K562 (cell line): ENCODE measurements at regions not wholly inside any gene's neighbourhood (a gene's known extent, or its start where the extent isn't known, plus 50 kb on each side); places are given as distances from the start of the nearest gene placed in this dataset.

Experiments used
- ATAC-seq: fragments of 200-7000 bp; cut with Tn5 transposase; 3 replicates; pipeline ENCODE4 v1.9.1; 2020; ENCODE audit warnings: moderate library complexity
- BruUV-seq: library from RNA; stranded (reverse); fragments of 400-500 nt; replicated peaks from 2 replicates; lab custom pipeline; 2021; lab: Mats Ljungman, UMichigan
- CTCF ChIA-PET: fragments of 300-600 bp; formaldehyde crosslinking; extraction: SDS; loops from one replicate; lab custom pipeline; 2021; ENCODE audit warnings: low intra/inter-chr PET ratio; lab: Yijun Ruan, JAX
- POLR2A ChIA-PET: fragments of 300-600, 350-650 bp; sonication (Branson Sonifier 250); formaldehyde crosslinking; extraction: SDS; loops from one replicate; lab custom pipeline; 2021; ENCODE audit warnings: antibody characterized with exemption, inconsistent platforms; lab: Yijun Ruan, JAX
- DNase-seq, 4 experiments: peaks; one replicate each; pipeline versions ENCODE4 v3.0.0 to v3.0.0-alpha.2; 2011 to 2018; ENCODE audit warnings: low spot score in 3 of 4, mixed read lengths in 3 of 4; ENCODE audit errors: extremely low read depth in 1 of 4
- FAIRE-seq: peaks from 2 replicates; lab custom pipeline; 2011; peaks lifted over from hg19 to GRCh38; lab: Jason Lieb, UNC
- H2AFZ ChIP-seq: 2 replicates; pipeline ENCODE4 v1.6.0; 2011; ENCODE audit warnings: low read depth, low read length, control low read depth, inconsistent platforms
- H3K27ac ChIP-seq: fragments of 200-600 bp; 3 replicates; pipeline ENCODE4 v1.8.0; 2011; ENCODE audit warnings: low read depth, mild to moderate bottlenecking, control low read depth, inconsistent platforms, low read length, moderate library complexity, mixed read lengths; ENCODE audit errors: extremely low read depth
- H3K27me3 ChIP-seq, 2 experiments: fragments of 300-600 bp in 1 of 2; 2 replicates in 1 of 2; 3 replicates in 1 of 2; pipeline versions ENCODE4 v1.6.0 to v1.8.0; 2011; ENCODE audit warnings: inconsistent platforms in 2 of 2, low read length in 2 of 2, mild to moderate bottlenecking in 1 of 2, mixed read lengths in 1 of 2, moderate library complexity in 1 of 2; ENCODE audit not compliant: control insufficient read depth in 2 of 2, insufficient read depth in 2 of 2
- H3K36me3 ChIP-seq: fragments of 300-600 bp; 3 replicates; pipeline ENCODE4 v1.8.0; 2011; ENCODE audit warnings: mild to moderate bottlenecking, low read length, inconsistent platforms; ENCODE audit not compliant: control insufficient read depth, insufficient read depth
- H3K4me1 ChIP-seq, 2 experiments: fragments of 200-600 bp in 1 of 2; replicated peaks in 1 of 2; 2 replicates in 1 of 2; 3 replicates in 1 of 2; pipeline versions ENCODE4 v1.5.1 to v1.8.0; 2011; ENCODE audit warnings: inconsistent platforms in 2 of 2, low read length in 2 of 2, mild to moderate bottlenecking in 1 of 2, mixed read lengths in 1 of 2, moderate library complexity in 1 of 2; ENCODE audit not compliant: control insufficient read depth in 2 of 2, insufficient read depth in 2 of 2
- H3K4me2 ChIP-seq: 2 replicates; pipeline ENCODE4 v1.6.1; 2011; ENCODE audit warnings: low read length, control low read depth, inconsistent platforms, mixed read lengths; ENCODE audit not compliant: insufficient read depth
- H3K4me3 ChIP-seq: fragments of 200-600 bp; sonication (generic), shearing (Covaris generic); 2 replicates; pipeline ENCODE4 v1.5.1; 2016; ENCODE audit warnings: control low read depth, inconsistent platforms
- H3K79me2 ChIP-seq: fragments of 200-600 bp; 3 replicates; pipeline ENCODE4 v1.8.0; 2011; ENCODE audit warnings: low read length, inconsistent platforms; ENCODE audit not compliant: control insufficient read depth, insufficient read depth
- H3K9ac ChIP-seq, 2 experiments: 2 replicates each; pipeline versions ENCODE4 v1.6.0 to v1.6.1; 2011; ENCODE audit warnings: low read depth in 2 of 2, low read length in 2 of 2, control low read depth in 1 of 2, inconsistent platforms in 1 of 2, mild to moderate bottlenecking in 1 of 2, mixed read lengths in 1 of 2; ENCODE audit not compliant: insufficient read depth in 1 of 2
- H3K9me1 ChIP-seq: one replicate; pipeline ENCODE4 v1.6.0; 2011; ENCODE audit warnings: inconsistent platforms, mild to moderate bottlenecking, low read length, moderate library complexity; ENCODE audit not compliant: control insufficient read depth, insufficient read depth
- H3K9me3 ChIP-seq: replicated peaks from 2 replicates; pipeline ENCODE4 v1.5.1; 2011; ENCODE audit warnings: low read depth, low read length, inconsistent platforms; ENCODE audit not compliant: control insufficient read depth, insufficient read depth
- H4K20me1 ChIP-seq: replicated peaks from 2 replicates; pipeline ENCODE4 v1.6.1; 2011; ENCODE audit warnings: low read length, inconsistent platforms, mixed read lengths; ENCODE audit not compliant: control insufficient read depth, insufficient read depth
- BMI1 ChIP-seq: fragments of 150-350 bp; IDR thresholded peaks from 2 replicates; pipeline ENCODE4 v1.6.1; 2014; ENCODE audit warnings: low read length
- CBFA2T2 ChIP-seq: fragments of 450-650 bp; conservative IDR thresholded peaks from 2 replicates; pipeline ENCODE4 v1.6.1; 2017; ENCODE audit warnings: mild to moderate bottlenecking
- ID3 ChIP-seq, 2 experiments: fragments of 250-450 bp in 1 of 2; fragments of 450-650 bp in 1 of 2; sonication (Bioruptor Pico) in 1 of 2; IDR thresholded peaks; 2 replicates each; pipeline versions ENCODE4 v1.6.1 to v1.8.0; 2016 to 2021; ENCODE audit warnings: mild to moderate bottlenecking in 2 of 2, moderate library complexity in 2 of 2, missing compliant biosample characterization in 1 of 2, missing genetic modification characterization in 1 of 2
- KAT8 ChIP-seq: fragments of 450-650 bp; IDR thresholded peaks from 2 replicates; pipeline ENCODE4 v1.6.1; 2016; ENCODE audit warnings: low read depth, mild to moderate bottlenecking
- KDM2B ChIP-seq: fragments of 250-450 bp; sonication (Bioruptor Pico); IDR thresholded peaks from 2 replicates; pipeline ENCODE4 v1.8.0; 2021; ENCODE audit warnings: mild to moderate bottlenecking, moderate library complexity
- MCM7 ChIP-seq, 2 experiments: fragments of 450-650 bp; IDR thresholded peaks; 2 replicates each; pipeline ENCODE4 v1.6.1; 2016 to 2018
- PHF21A ChIP-seq: fragments of 450-650 bp; IDR thresholded peaks from 2 replicates; pipeline ENCODE4 v1.6.1; 2017; ENCODE audit warnings: low read depth, borderline replicate concordance
- RB1 ChIP-seq: fragments of 450-650 bp; IDR thresholded peaks from 2 replicates; pipeline ENCODE4 v1.6.1; 2017; ENCODE audit warnings: low read depth, mild to moderate bottlenecking
- ZNF23 ChIP-seq: fragments of 250-450 bp; sonication (Bioruptor Pico); IDR thresholded peaks from 2 replicates; pipeline ENCODE4 v1.4.0; 2020; ENCODE audit warnings: mild to moderate bottlenecking
- ZNF79 ChIP-seq: fragments of 250-450 bp; sonication (Bioruptor Pico); IDR thresholded peaks from 2 replicates; pipeline ENCODE4 v1.4.0; 2020; ENCODE audit warnings: low read depth, mild to moderate bottlenecking, moderate library complexity
- WGBS: fragments of 100-300 bp; shearing (Covaris generic); methylation state at CpG from one replicate; pipeline ENCODE4 v1.1.6; 2016; ENCODE audit warnings: low coverage, mixed read lengths; ENCODE audit not compliant: insufficient coverage; ENCODE audit errors: missing lambda C conversion rate; 5-methylcytosine and 5-hydroxymethylcytosine counted together
- in situ Hi-C: fragments of 300-500 bp; cut with MboI; formaldehyde crosslinking; loops from 4 replicates; pipeline ENCODE4 v1.15.0; 2018; ENCODE audit warnings: inconsistent platforms, mixed read lengths
- intact Hi-C: fragments of 100-400 bp; cut with micrococcal nuclease; formaldehyde crosslinking; loops from 2 replicates; pipeline ENCODE4 v1.14.2; 2022
- TF ChIP-seq, protein P1 (sequence below), 3 experiments: IDR thresholded peaks in 2 of 3; conservative IDR thresholded peaks in 1 of 3; 2 replicates each; pipeline ENCODE4 v1.5.1; 2011 to 2012; ENCODE audit warnings: low read length in 3 of 3, mild to moderate bottlenecking in 3 of 3, control low read depth in 2 of 3, improper control_type of control experiment in 1 of 3, inconsistent platforms in 1 of 3, low read depth in 1 of 3, mixed read lengths in 1 of 3, moderate library complexity in 1 of 3; ENCODE audit not compliant: insufficient read depth in 2 of 3

DNA sequence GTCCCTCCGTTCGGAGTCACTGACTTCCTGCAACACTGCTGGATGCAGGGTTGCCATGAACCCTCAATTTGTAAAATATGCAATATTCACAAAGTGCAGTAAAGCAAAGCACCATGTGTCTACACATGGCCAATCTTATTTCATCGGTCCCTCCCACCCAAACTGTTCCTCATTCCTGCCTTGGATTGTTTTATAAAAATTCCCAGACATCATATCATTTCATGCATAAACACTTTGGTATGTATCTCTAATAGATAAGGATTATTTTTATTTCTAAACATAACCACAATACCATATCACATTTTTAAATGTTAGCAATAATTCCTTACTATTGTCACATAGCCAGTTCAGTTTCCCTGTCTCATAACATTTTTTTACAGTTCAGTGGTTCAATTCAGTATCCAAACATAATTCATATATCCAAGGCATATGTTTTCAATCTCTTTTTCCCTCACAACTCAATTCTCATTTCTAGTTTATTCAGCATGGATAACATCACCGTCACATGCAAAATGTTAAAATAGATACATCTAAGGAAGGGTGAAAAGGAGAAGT, 82.0 kb upstream of the PCAT7 start:
- ChIA-PET POLR2A (no interaction called here), CTCF (no interaction called here)
- Histone ChIP-seq H3K4me3 (no peak overlapping the region), H3K4me2 (no peak overlapping the region), H4K20me1 (no peaks in the 10 kb centered on the region), H3K79me2 (no peaks in the 10 kb centered on the region), H3K36me3 (no peaks in the 10 kb centered on the region), H3K27ac (no peak overlapping the region), H3K9me3 (0 out of 2 replicates have a peak, but pooled peaks cover 4% of the 10 kb centered on the region), H2AFZ (no peak overlapping the region), H3K9me1 (no peaks in the 10 kb centered on the region), H3K4me1 (no peaks in the 10 kb centered on the region), H3K9ac (no peak overlapping the region), H3K27me3 (no peaks in the 10 kb centered on the region)
- FAIRE-seq: no peak
- intact Hi-C loops (no loop called here), in situ Hi-C loops (no loop called here)
- no TSS peak for BruUV-seq
- DNase-seq: no peak
- 19% methylated on average over 4 of the region's 4 CpGs for WGBS
- TF ChIP-seq PHF21A (no peak), KAT8 (no peak), CBFA2T2 (no peak), ZNF79 (no peak), MCM7 (IDR thresholded peaks at IDR 0.05) (no peak), RB1 (no peak), ZNF23 (no peak), KDM2B (CRISPR knock-in tag) (no peak), BMI1 (no peak), ID3 (CRISPR knock-in tag; IDR thresholded peaks at IDR 0.05) (no peak), ID3 (tag; IDR thresholded peaks at IDR 0.05) (no peak)
- TF ChIP-seq, protein P1, sequence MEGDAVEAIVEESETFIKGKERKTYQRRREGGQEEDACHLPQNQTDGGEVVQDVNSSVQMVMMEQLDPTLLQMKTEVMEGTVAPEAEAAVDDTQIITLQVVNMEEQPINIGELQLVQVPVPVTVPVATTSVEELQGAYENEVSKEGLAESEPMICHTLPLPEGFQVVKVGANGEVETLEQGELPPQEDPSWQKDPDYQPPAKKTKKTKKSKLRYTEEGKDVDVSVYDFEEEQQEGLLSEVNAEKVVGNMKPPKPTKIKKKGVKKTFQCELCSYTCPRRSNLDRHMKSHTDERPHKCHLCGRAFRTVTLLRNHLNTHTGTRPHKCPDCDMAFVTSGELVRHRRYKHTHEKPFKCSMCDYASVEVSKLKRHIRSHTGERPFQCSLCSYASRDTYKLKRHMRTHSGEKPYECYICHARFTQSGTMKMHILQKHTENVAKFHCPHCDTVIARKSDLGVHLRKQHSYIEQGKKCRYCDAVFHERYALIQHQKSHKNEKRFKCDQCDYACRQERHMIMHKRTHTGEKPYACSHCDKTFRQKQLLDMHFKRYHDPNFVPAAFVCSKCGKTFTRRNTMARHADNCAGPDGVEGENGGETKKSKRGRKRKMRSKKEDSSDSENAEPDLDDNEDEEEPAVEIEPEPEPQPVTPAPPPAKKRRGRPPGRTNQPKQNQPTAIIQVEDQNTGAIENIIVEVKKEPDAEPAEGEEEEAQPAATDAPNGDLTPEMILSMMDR (IDR thresholded peaks at IDR 0.05 in 2 of 3, conservative IDR thresholded peaks at IDR 0.05 in 1 of 3; ENCODE audit: insufficient read depth in 2 of 3, low read depth in 1 of 3, low read length in 3 of 3): no peak
- ATAC-seq: no peak
